ENCODE measurements at regions not wholly inside any gene's neighbourhood (a gene's known extent, or its start where the extent isn't known, plus 50 kb on each side); places are given as distances from the start of the nearest gene placed in this dataset.

GRCh38 chr5:92567831-92568450 is 1013.1 kb downstream of the NR2F1-AS1 start:
- Histone ChIP-seq H3K36me3 (ENCODE audit: control insufficient read depth in 1 of 2, insufficient read depth in 2 of 2, low read length in 2 of 2) (no peaks in the 10 kb centered on the region), H4K12ac (ENCODE audit: low read depth, low read length) (no peak overlapping the region), H3K9me3 (ENCODE audit: insufficient read depth, low read depth, low read length) (no peaks in the 10 kb centered on the region), H2BK5ac (ENCODE audit: low read depth, low read length, poor library complexity) (no peak overlapping the region), H4K8ac (ENCODE audit: low read depth, low read length) (no peak overlapping the region), H2AFZ (ENCODE audit: insufficient read depth, low read length, poor library complexity) (no peak overlapping the region), H3K4me1 (ENCODE audit: control insufficient read depth in 1 of 2, insufficient read depth in 2 of 2, low read length in 2 of 2) (no peaks in the 10 kb centered on the region), H3K79me1 (ENCODE audit: low read length) (no peaks in the 10 kb centered on the region), H3K27me3 (ENCODE audit: insufficient read depth, low read length) (no peaks in the 10 kb centered on the region), H3K4me3 (ENCODE audit: low read depth, low read length) (no peak overlapping the region), H2BK120ac (ENCODE audit: insufficient read depth, low read length, poor library complexity) (no peak overlapping the region), H3K9ac (ENCODE audit: low read length) (no peak overlapping the region), H3K14ac (ENCODE audit: low read length) (no peak overlapping the region), H2BK12ac (ENCODE audit: low read length) (no peak overlapping the region), H3K4ac (ENCODE audit: low read depth, low read length) (no peak overlapping the region), H4K91ac (ENCODE audit: low read depth, low read length) (no peak overlapping the region), H3K27ac (ENCODE audit: low read depth, low read length) (no peak overlapping the region), H3K18ac (ENCODE audit: low read length) (no peak overlapping the region), H3K23ac (ENCODE audit: low read length) (no peak overlapping the region), H3K4me2 (ENCODE audit: low read length) (no peak overlapping the region), H2AK5ac (ENCODE audit: low read length) (no peak overlapping the region), H3K79me2 (ENCODE audit: control insufficient read depth, insufficient read depth, low read length, poor library complexity) (no peaks in the 10 kb centered on the region)
- no peak for DNase-seq
- WGBS (ENCODE audit: extremely low coverage, insufficient coverage, insufficient read length), result no CpG with 5 or more reads among the region's 3 CpGs

GRCh38 chr5:92566113-92566786 is 1014.8 kb downstream of the NR2F1-AS1 start:
- Histone ChIP-seq H2BK120ac (ENCODE audit: insufficient read depth, low read length, poor library complexity) (no peak overlapping the region), H3K4me3 (ENCODE audit: low read depth, low read length) (no peak overlapping the region), H4K8ac (ENCODE audit: low read depth, low read length) (no peak overlapping the region), H2AK5ac (ENCODE audit: low read length) (no peak overlapping the region), H3K27ac (ENCODE audit: low read depth, low read length) (no peak overlapping the region), H2AFZ (ENCODE audit: insufficient read depth, low read length, poor library complexity) (no peak overlapping the region), H3K23ac (ENCODE audit: low read length) (no peak overlapping the region), H3K27me3 (ENCODE audit: insufficient read depth, low read length) (no peaks in the 10 kb centered on the region), H3K14ac (ENCODE audit: low read length) (no peak overlapping the region), H3K4me1 (ENCODE audit: control insufficient read depth in 1 of 2, insufficient read depth in 2 of 2, low read length in 2 of 2) (no peaks in the 10 kb centered on the region), H3K79me2 (ENCODE audit: control insufficient read depth, insufficient read depth, low read length, poor library complexity) (no peaks in the 10 kb centered on the region), H3K36me3 (ENCODE audit: control insufficient read depth in 1 of 2, insufficient read depth in 2 of 2, low read length in 2 of 2) (no peaks in the 10 kb centered on the region), H3K4ac (ENCODE audit: low read depth, low read length) (no peak overlapping the region), H4K91ac (ENCODE audit: low read depth, low read length) (no peak overlapping the region), H2BK12ac (ENCODE audit: low read length) (no peak overlapping the region), H3K9ac (ENCODE audit: low read length) (no peak overlapping the region), H3K18ac (ENCODE audit: low read length) (no peak overlapping the region), H3K79me1 (ENCODE audit: low read length) (no peaks in the 10 kb centered on the region), H2BK5ac (ENCODE audit: low read depth, low read length, poor library complexity) (no peak overlapping the region), H3K4me2 (ENCODE audit: low read length) (no peak overlapping the region), H3K9me3 (ENCODE audit: insufficient read depth, low read depth, low read length) (no peaks in the 10 kb centered on the region), H4K12ac (ENCODE audit: low read depth, low read length) (no peak overlapping the region)
- no CpG with 5 or more reads among the region's 3 CpGs for WGBS (ENCODE audit: extremely low coverage, insufficient coverage, insufficient read length)
- DNase-seq, result no peak

GRCh38 chr5:92565673-92566072 is 1015.3 kb downstream of the NR2F1-AS1 start:
- Histone ChIP-seq H3K9me3 (ENCODE audit: insufficient read depth, low read depth, low read length) (no peaks in the 10 kb centered on the region), H2BK5ac (ENCODE audit: low read depth, low read length, poor library complexity) (no peak overlapping the region), H2BK12ac (ENCODE audit: low read length) (no peak overlapping the region), H3K18ac (ENCODE audit: low read length) (no peak overlapping the region), H2BK120ac (ENCODE audit: insufficient read depth, low read length, poor library complexity) (no peak overlapping the region), H3K14ac (ENCODE audit: low read length) (no peak overlapping the region), H3K27me3 (ENCODE audit: insufficient read depth, low read length) (no peaks in the 10 kb centered on the region), H3K4me2 (ENCODE audit: low read length) (no peak overlapping the region), H3K36me3 (ENCODE audit: control insufficient read depth in 1 of 2, insufficient read depth in 2 of 2, low read length in 2 of 2) (no peaks in the 10 kb centered on the region), H2AK5ac (ENCODE audit: low read length) (no peak overlapping the region), H3K4me3 (ENCODE audit: low read depth, low read length) (no peak overlapping the region), H3K4ac (ENCODE audit: low read depth, low read length) (no peak overlapping the region), H3K27ac (ENCODE audit: low read depth, low read length) (no peak overlapping the region), H3K23ac (ENCODE audit: low read length) (no peak overlapping the region), H4K8ac (ENCODE audit: low read depth, low read length) (no peak overlapping the region), H3K79me1 (ENCODE audit: low read length) (no peaks in the 10 kb centered on the region), H3K4me1 (ENCODE audit: control insufficient read depth in 1 of 2, insufficient read depth in 2 of 2, low read length in 2 of 2) (no peaks in the 10 kb centered on the region), H4K91ac (ENCODE audit: low read depth, low read length) (no peak overlapping the region), H3K79me2 (ENCODE audit: control insufficient read depth, insufficient read depth, low read length, poor library complexity) (no peaks in the 10 kb centered on the region), H4K12ac (ENCODE audit: low read depth, low read length) (no peak overlapping the region), H2AFZ (ENCODE audit: insufficient read depth, low read length, poor library complexity) (no peak overlapping the region), H3K9ac (ENCODE audit: low read length) (no peak overlapping the region)
- no CpG with 5 or more reads among the region's 3 CpGs for WGBS (ENCODE audit: extremely low coverage, insufficient coverage, insufficient read length)
- no peak for DNase-seq

GRCh38 chr5:92562065-92562464 is 1019.0 kb downstream of the NR2F1-AS1 start:
- H3K9me3 ChIP-seq (ENCODE audit: insufficient read depth, low read depth, low read length), result no peaks in the 10 kb centered on the region
- no peak overlapping the region for H3K27ac ChIP-seq (ENCODE audit: low read depth, low read length)
- no peak for DNase-seq
- H3K23ac ChIP-seq (ENCODE audit: low read length), result no peak overlapping the region
- no peak overlapping the region for H4K91ac ChIP-seq (ENCODE audit: low read depth, low read length)
- H3K79me2 ChIP-seq (ENCODE audit: control insufficient read depth, insufficient read depth, low read length, poor library complexity), result no peaks in the 10 kb centered on the region
- H3K79me1 ChIP-seq (ENCODE audit: low read length), result no peaks in the 10 kb centered on the region
- H2BK120ac ChIP-seq (ENCODE audit: insufficient read depth, low read length, poor library complexity), result no peak overlapping the region
- H3K4me3 ChIP-seq (ENCODE audit: low read depth, low read length), result no peak overlapping the region
- no peak overlapping the region for H3K4me2 ChIP-seq (ENCODE audit: low read length)
- no peaks in the 10 kb centered on the region for H3K36me3 ChIP-seq (ENCODE audit: control insufficient read depth in 1 of 2, insufficient read depth in 2 of 2, low read length in 2 of 2)
- H4K12ac ChIP-seq (ENCODE audit: low read depth, low read length), result no peak overlapping the region
- no peak overlapping the region for H4K8ac ChIP-seq (ENCODE audit: low read depth, low read length)
- H2BK12ac ChIP-seq (ENCODE audit: low read length), result no peak overlapping the region
- H2BK5ac ChIP-seq (ENCODE audit: low read depth, low read length, poor library complexity), result no peak overlapping the region
- H3K4ac ChIP-seq (ENCODE audit: low read depth, low read length), result no peak overlapping the region
- no peak overlapping the region for H3K9ac ChIP-seq (ENCODE audit: low read length)
- H3K4me1 ChIP-seq (ENCODE audit: control insufficient read depth in 1 of 2, insufficient read depth in 2 of 2, low read length in 2 of 2), result no peaks in the 10 kb centered on the region
- no peak overlapping the region for H3K14ac ChIP-seq (ENCODE audit: low read length)
- H3K27me3 ChIP-seq (ENCODE audit: insufficient read depth, low read length), result no peaks in the 10 kb centered on the region
- H2AK5ac ChIP-seq (ENCODE audit: low read length), result no peak overlapping the region
- no peak overlapping the region for H3K18ac ChIP-seq (ENCODE audit: low read length)
- no peak overlapping the region for H2AFZ ChIP-seq (ENCODE audit: insufficient read depth, low read length, poor library complexity)
